ENCODE measurements at regions not wholly inside any gene's neighbourhood (a gene's known extent, or its start where the extent isn't known, plus 50 kb on each side); places are given as distances from the start of the nearest gene placed in this dataset.

GRCh38 chr10:121187391-121187790, 336.2 kb downstream of the WDR11 start:
- TF ChIP-seq CTCF (IDR thresholded peaks at IDR 0.05) (no peak), EZH2 (IDR thresholded peaks at IDR 0.05; ENCODE audit: borderline replicate concordance, insufficient read depth, low read depth, low read length, poor library complexity, severe bottlenecking) (no peak)

Data from B cell (primary cell).